OCI-LY1 (cell line): ENCODE measurements at regions not wholly inside any gene's neighbourhood (a gene's known extent, or its start where the extent isn't known, plus 50 kb on each side); places are given as distances from the start of the nearest gene placed in this dataset.

ENCODE experiments used
- H2AFZ ChIP-seq: fragments of 200-600 bp; sonication (generic), shearing (Covaris generic); 2 replicates; pipeline ENCODE4 v1.6.0; 2014; ENCODE audit warnings: antibody characterized with exemption, mild to moderate bottlenecking, low read length
- H3F3A ChIP-seq: fragments of 200-600 bp; sonication (generic), shearing (Covaris generic); 2 replicates; pipeline ENCODE4 v1.6.0; 2014; ENCODE audit warnings: mild to moderate bottlenecking, antibody characterized with exemption, low read length, moderate library complexity; ENCODE audit not compliant: insufficient read depth
- H3K27ac ChIP-seq: fragments of 200-600 bp; sonication (generic); 2 replicates; pipeline ENCODE4 v1.5.1; 2014; ENCODE audit warnings: low read length, mixed run types, mild to moderate bottlenecking, low read depth; ENCODE audit not compliant: poor library complexity, severe bottlenecking
- H3K27me3 ChIP-seq: fragments of 200-600 bp; sonication (generic); 2 replicates; pipeline ENCODE4 v1.6.0; 2014; ENCODE audit warnings: antibody characterized with exemption, mild to moderate bottlenecking, low read length, moderate library complexity; ENCODE audit not compliant: insufficient read depth
- H3K36me3 ChIP-seq: fragments of 200-600 bp; sonication (generic); 2 replicates; pipeline ENCODE4 v1.6.1; 2014; ENCODE audit warnings: mild to moderate bottlenecking, antibody characterized with exemption, low read length, moderate library complexity, mixed read lengths; ENCODE audit not compliant: insufficient read depth
- H3K4me1 ChIP-seq: fragments of 200-600 bp; sonication (generic); 2 replicates; pipeline ENCODE4 v1.5.1; 2014; ENCODE audit warnings: mild to moderate bottlenecking, low read length, moderate library complexity; ENCODE audit not compliant: insufficient read depth, severe bottlenecking
- H3K4me2 ChIP-seq: fragments of 200-600 bp; sonication (generic), shearing (Covaris generic); 2 replicates; pipeline ENCODE4 v1.6.1; 2014; ENCODE audit warnings: low read length
- H3K4me3 ChIP-seq: fragments of 200-600 bp; sonication (generic); 2 replicates; pipeline ENCODE4 v1.5.1; 2014; ENCODE audit warnings: low read length, low read depth, mild to moderate bottlenecking, mixed read lengths; ENCODE audit not compliant: poor library complexity, severe bottlenecking
- H3K79me2 ChIP-seq: fragments of 200-600 bp; shearing (Covaris generic); 2 replicates; pipeline ENCODE4 v1.6.1; 2016; ENCODE audit warnings: mixed run types, low read length, mixed read lengths; ENCODE audit not compliant: insufficient read depth
- H3K9ac ChIP-seq: fragments of 200-600 bp; sonication (generic), shearing (Covaris generic); 2 replicates; pipeline ENCODE4 v1.6.1; 2014; ENCODE audit warnings: mild to moderate bottlenecking, low read length, mixed read lengths
- H3K9me2 ChIP-seq: fragments of 200-600 bp; sonication (generic), shearing (Covaris generic); 2 replicates; pipeline ENCODE4 v1.6.1; 2014; ENCODE audit warnings: low read depth, mild to moderate bottlenecking, low read length, mixed read lengths
- H3K9me3 ChIP-seq: fragments of 200-600 bp; shearing (Covaris generic); 2 replicates; pipeline ENCODE4 v1.6.1; 2014; ENCODE audit warnings: low read length, mixed read lengths
- H4K20me1 ChIP-seq: fragments of 200-600 bp; sonication (generic), shearing (Covaris generic); 2 replicates; pipeline ENCODE4 v1.6.0; 2016; ENCODE audit warnings: mild to moderate bottlenecking, low read length; ENCODE audit not compliant: insufficient read depth
- EZH2 ChIP-seq: fragments of 200-600 bp; sonication (generic), shearing (Covaris generic); IDR thresholded peaks from 2 replicates; pipeline ENCODE4 v1.8.0; 2017; ENCODE audit warnings: borderline replicate concordance, mixed run types, mild to moderate bottlenecking, antibody characterized with exemption, low read length, moderate library complexity, mixed read lengths
- TF ChIP-seq, protein P1 (sequence below): fragments of 200-600 bp; sonication (generic), shearing (Covaris generic); IDR thresholded peaks from 2 replicates; pipeline ENCODE4 v1.5.1; 2017; ENCODE audit warnings: mild to moderate bottlenecking, antibody characterized with exemption, low read length, moderate library complexity, mixed read lengths

DNA sequence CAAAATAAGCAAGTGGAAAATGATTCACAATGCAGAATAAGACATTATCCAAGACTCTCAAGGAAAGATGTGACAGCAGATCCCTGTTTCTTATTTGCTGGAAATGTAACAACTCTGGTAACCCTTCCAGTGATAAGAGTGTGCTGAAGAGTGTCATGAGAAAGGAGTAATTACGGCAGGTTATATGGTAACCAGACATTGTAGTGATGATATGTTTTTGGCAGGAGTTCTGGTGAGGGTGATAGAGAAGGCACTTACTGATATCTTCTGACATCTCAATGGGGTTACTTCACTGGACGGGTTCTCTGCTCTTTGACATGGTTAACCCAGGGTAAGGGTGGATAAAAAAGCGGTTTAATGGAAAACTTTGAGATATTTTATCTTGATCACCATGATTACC is 1270.9 kb downstream of the CDH11 start:
- Histone ChIP-seq H3K4me3 (no peak overlapping the region), H3F3A (no peaks in the 10 kb centered on the region), H3K36me3 (no peaks in the 10 kb centered on the region), H3K9me3 (no peaks in the 10 kb centered on the region), H4K20me1 (no peaks in the 10 kb centered on the region), H3K9me2 (no peaks in the 10 kb centered on the region), H3K9ac (no peak overlapping the region), H3K27me3 (no peaks in the 10 kb centered on the region), H3K79me2 (no peaks in the 10 kb centered on the region), H3K4me2 (no peak overlapping the region), H3K27ac (no peak overlapping the region), H2AFZ (no peak overlapping the region), H3K4me1 (peaks cover 7% of the 10 kb centered on the region)
- TF ChIP-seq, protein P1, sequence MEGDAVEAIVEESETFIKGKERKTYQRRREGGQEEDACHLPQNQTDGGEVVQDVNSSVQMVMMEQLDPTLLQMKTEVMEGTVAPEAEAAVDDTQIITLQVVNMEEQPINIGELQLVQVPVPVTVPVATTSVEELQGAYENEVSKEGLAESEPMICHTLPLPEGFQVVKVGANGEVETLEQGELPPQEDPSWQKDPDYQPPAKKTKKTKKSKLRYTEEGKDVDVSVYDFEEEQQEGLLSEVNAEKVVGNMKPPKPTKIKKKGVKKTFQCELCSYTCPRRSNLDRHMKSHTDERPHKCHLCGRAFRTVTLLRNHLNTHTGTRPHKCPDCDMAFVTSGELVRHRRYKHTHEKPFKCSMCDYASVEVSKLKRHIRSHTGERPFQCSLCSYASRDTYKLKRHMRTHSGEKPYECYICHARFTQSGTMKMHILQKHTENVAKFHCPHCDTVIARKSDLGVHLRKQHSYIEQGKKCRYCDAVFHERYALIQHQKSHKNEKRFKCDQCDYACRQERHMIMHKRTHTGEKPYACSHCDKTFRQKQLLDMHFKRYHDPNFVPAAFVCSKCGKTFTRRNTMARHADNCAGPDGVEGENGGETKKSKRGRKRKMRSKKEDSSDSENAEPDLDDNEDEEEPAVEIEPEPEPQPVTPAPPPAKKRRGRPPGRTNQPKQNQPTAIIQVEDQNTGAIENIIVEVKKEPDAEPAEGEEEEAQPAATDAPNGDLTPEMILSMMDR, result no peak
- TF ChIP-seq EZH2, result no peak

DNA sequence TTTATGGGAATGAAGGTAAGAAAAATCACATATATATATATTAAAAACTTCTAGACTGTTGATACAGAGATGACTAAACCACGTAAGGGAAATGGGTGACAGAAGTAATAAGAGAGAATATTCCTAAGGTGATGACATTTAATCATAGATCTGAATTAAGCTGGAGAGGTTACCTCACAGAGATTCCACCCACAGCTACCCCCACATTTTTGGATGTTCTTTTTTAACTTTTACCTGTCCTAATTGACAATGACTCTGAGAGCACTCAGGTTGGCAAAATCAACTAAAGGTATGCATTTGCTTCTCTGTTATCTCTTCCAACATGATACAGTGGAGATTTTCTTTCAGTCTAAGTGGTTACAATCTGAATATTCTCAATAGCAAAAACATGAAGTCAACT is 1280.6 kb downstream of the CDH11 start:
- Histone ChIP-seq H3K9ac (no peak overlapping the region), H3K9me3 (0 out of 2 replicates have a peak, but pooled peaks cover 6% of the 10 kb centered on the region), H3K79me2 (no peaks in the 10 kb centered on the region), H3K27ac (no peak overlapping the region), H3K27me3 (no peaks in the 10 kb centered on the region), H3F3A (no peaks in the 10 kb centered on the region), H3K36me3 (no peaks in the 10 kb centered on the region), H3K4me1 (no peaks in the 10 kb centered on the region), H4K20me1 (no peaks in the 10 kb centered on the region), H3K4me3 (no peak overlapping the region), H2AFZ (no peak overlapping the region), H3K4me2 (no peak overlapping the region), H3K9me2 (no peaks in the 10 kb centered on the region)
- TF ChIP-seq EZH2, result no peak
- TF ChIP-seq, protein P1, result no peak

DNA sequence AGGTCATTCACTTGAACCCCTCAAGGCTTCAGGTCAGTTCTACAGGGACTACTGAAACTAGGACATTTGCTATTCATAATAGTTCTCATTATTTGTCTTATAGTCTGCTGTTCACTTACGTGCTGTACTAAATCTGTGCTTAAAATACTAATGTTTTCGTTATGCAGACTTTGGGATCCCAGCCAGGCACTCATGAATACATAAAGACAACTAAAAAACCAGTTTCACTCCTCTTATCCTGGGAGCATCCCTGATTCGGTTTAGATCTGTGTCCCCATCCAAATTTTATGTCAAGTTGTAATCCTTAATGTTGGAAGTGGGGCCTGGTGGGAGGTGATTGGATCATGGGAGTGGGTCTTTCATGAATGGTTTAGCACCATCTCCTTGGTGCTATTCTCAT is 1291.8 kb downstream of the CDH11 start:
- H2AFZ ChIP-seq, result no peak overlapping the region
- H3K79me2 ChIP-seq, result no peaks in the 10 kb centered on the region
- no peaks in the 10 kb centered on the region for H3K27me3 ChIP-seq
- no peak overlapping the region for H3K4me3 ChIP-seq
- no peaks in the 10 kb centered on the region for H3K9me2 ChIP-seq
- no peaks in the 10 kb centered on the region for H3K36me3 ChIP-seq
- no peaks in the 10 kb centered on the region for H4K20me1 ChIP-seq
- H3K4me2 ChIP-seq, result no peak overlapping the region
- H3K4me1 ChIP-seq, result no peaks in the 10 kb centered on the region
- no peak overlapping the region for H3K27ac ChIP-seq
- no peak overlapping the region for H3K9ac ChIP-seq
- no peak for TF ChIP-seq EZH2
- TF ChIP-seq, protein P1, result no peak
- no peaks in the 10 kb centered on the region for H3F3A ChIP-seq
- no peaks in the 10 kb centered on the region for H3K9me3 ChIP-seq
